H1 (cell line): ENCODE measurements at regions not wholly inside any gene's neighbourhood (a gene's known extent, or its start where the extent isn't known, plus 50 kb on each side); places are given as distances from the start of the nearest gene placed in this dataset.

Source experiments
- CTCF ChIA-PET: fragments of 300-600 bp; sonication (Branson Sonifier 250); formaldehyde crosslinking; loops from one replicate; lab custom pipeline; 2021; ENCODE audit not compliant: partially characterized antibody; lab: Charles Lee
- POLR2A ChIA-PET: fragments of 300-600 bp; sonication (Branson Sonifier 250); formaldehyde crosslinking; loops from one replicate; lab custom pipeline; 2021; ENCODE audit warnings: inconsistent platforms; ENCODE audit not compliant: partially characterized antibody; lab: Charles Lee
- DNase-seq, 2 experiments: peaks; one replicate each; pipeline versions ENCODE4 v3.0.0 to v3.0.0-alpha.2; 2010 to 2022; ENCODE audit warnings: low spot score in 2 of 2, low read depth in 1 of 2, mixed read lengths in 1 of 2
- FAIRE-seq: peaks from 2 replicates; lab custom pipeline; 2011; peaks lifted over from hg19 to GRCh38; lab: Jason Lieb, UNC
- H2AFZ ChIP-seq: 2 replicates; pipeline ENCODE4 v1.8.1; 2012; ENCODE audit warnings: low read length, inconsistent platforms
- H2AK5ac ChIP-seq: 2 replicates; pipeline ENCODE4 v1.6.1; 2013; ENCODE audit warnings: low read depth, low read length
- H2BK120ac ChIP-seq: replicated peaks from 2 replicates; pipeline ENCODE3; 2013; ENCODE audit warnings: low read depth, low read length, inconsistent platforms
- H2BK12ac ChIP-seq: 2 replicates; pipeline ENCODE4 v1.6.1; 2013; ENCODE audit warnings: low read depth, low read length
- H2BK15ac ChIP-seq: 2 replicates; pipeline ENCODE4 v1.6.1; 2013; ENCODE audit warnings: low read length
- H2BK20ac ChIP-seq: 2 replicates; pipeline ENCODE4 v1.6.1; 2013; ENCODE audit warnings: low read length
- H2BK5ac ChIP-seq: 2 replicates; pipeline ENCODE4 v1.6.1; 2013; ENCODE audit warnings: low read depth, low read length
- H3K14ac ChIP-seq: 2 replicates; pipeline ENCODE4 v1.6.1; 2013; ENCODE audit warnings: inconsistent platforms; ENCODE audit not compliant: insufficient read length
- H3K18ac ChIP-seq: 2 replicates; pipeline ENCODE4 v1.6.1; 2013; ENCODE audit warnings: low read length; ENCODE audit errors: extremely low read depth
- H3K23ac ChIP-seq: 2 replicates; pipeline ENCODE4 v1.6.1; 2013; ENCODE audit warnings: inconsistent platforms; ENCODE audit not compliant: insufficient read length
- H3K23me2 ChIP-seq: 2 replicates; pipeline ENCODE4 v1.6.1; 2013; ENCODE audit warnings: low read depth, low read length
- H3K27ac ChIP-seq: 2 replicates; pipeline ENCODE4 v1.6.1; 2011; ENCODE audit warnings: low read depth, low read length, inconsistent platforms
- H3K27me3 ChIP-seq, 4 experiments: replicated peaks in 1 of 4; 1 replicate in 1 of 4; 2 replicates in 3 of 4; pipeline versions ENCODE4 v1.6.1 to v1.8.1; 2011 to 2013; ENCODE audit warnings: low read length in 3 of 4, mild to moderate bottlenecking in 3 of 4, inconsistent platforms in 2 of 4, mixed read lengths in 2 of 4, moderate library complexity in 1 of 4; ENCODE audit not compliant: control insufficient read depth in 3 of 4, insufficient read depth in 3 of 4; ENCODE audit errors: extremely low read depth in 1 of 4
- H3K36me3 ChIP-seq, 4 experiments: 2 replicates each; pipeline versions ENCODE4 v1.6.1 to v1.8.1; 2011 to 2013; ENCODE audit warnings: mild to moderate bottlenecking in 4 of 4, low read length in 3 of 4, moderate library complexity in 2 of 4, control low read depth in 1 of 4, inconsistent platforms in 1 of 4; ENCODE audit not compliant: insufficient read depth in 4 of 4, control insufficient read depth in 2 of 4
- H3K4ac ChIP-seq: replicated peaks from 2 replicates; pipeline ENCODE3; 2013; ENCODE audit warnings: low read length, low read depth, mixed read lengths, inconsistent platforms; ENCODE audit not compliant: insufficient read length
- H3K4me1 ChIP-seq, 4 experiments: replicated peaks in 1 of 4; 1 replicate in 1 of 4; 2 replicates in 3 of 4; pipeline versions ENCODE4 v1.6.1 to v1.8.1; 2011 to 2013; ENCODE audit warnings: low read length in 3 of 4, inconsistent platforms in 2 of 4, mixed read lengths in 1 of 4; ENCODE audit not compliant: insufficient read depth in 4 of 4, control insufficient read depth in 3 of 4
- H3K4me2 ChIP-seq, 2 experiments: 2 replicates each; pipeline versions ENCODE4 v1.6.1 to v1.8.1; 2011 to 2013; ENCODE audit warnings: low read depth in 2 of 2, low read length in 2 of 2, control low read depth in 1 of 2, inconsistent platforms in 1 of 2, mild to moderate bottlenecking in 1 of 2; ENCODE audit not compliant: insufficient read depth in 1 of 2
- H3K4me3 ChIP-seq, 4 experiments: fragments of 200-600, 300-600 bp in 1 of 4; sonication (generic), shearing (Covaris generic), sonication (Bioruptor Twin) in 1 of 4; 2 replicates each; pipeline versions ENCODE4 v1.5.1 to v1.8.1; 2011 to 2016; ENCODE audit warnings: low read length in 4 of 4, low read depth in 3 of 4, control low read depth in 2 of 4, inconsistent platforms in 2 of 4, mild to moderate bottlenecking in 2 of 4, mixed read lengths in 1 of 4, moderate library complexity in 1 of 4; ENCODE audit not compliant: insufficient read depth in 2 of 4; ENCODE audit errors: extremely low read depth in 1 of 4
- H3K56ac ChIP-seq: replicated peaks from 2 replicates; pipeline ENCODE3; 2013; ENCODE audit warnings: low read depth, mild to moderate bottlenecking, mixed read lengths, low read length, inconsistent platforms; ENCODE audit not compliant: insufficient read length
- H3K79me1 ChIP-seq: 2 replicates; pipeline ENCODE4 v1.6.1; 2013; ENCODE audit warnings: low read depth, low read length, control low read depth
- H3K79me2 ChIP-seq, 2 experiments: 2 replicates each; pipeline versions ENCODE4 v1.6.1 to v1.8.1; 2012 to 2013; ENCODE audit warnings: low read length in 2 of 2, mild to moderate bottlenecking in 2 of 2, inconsistent platforms in 1 of 2; ENCODE audit not compliant: insufficient read depth in 2 of 2, control insufficient read depth in 1 of 2
- H3K9ac ChIP-seq, 4 experiments: replicated peaks in 1 of 4; 1 replicate in 1 of 4; 2 replicates in 3 of 4; pipeline versions ENCODE4 v1.6.1 to v1.8.1; 2011 to 2013; ENCODE audit warnings: low read depth in 3 of 4, low read length in 3 of 4, control low read depth in 2 of 4, mild to moderate bottlenecking in 2 of 4, moderate library complexity in 2 of 4, inconsistent platforms in 1 of 4; ENCODE audit errors: extremely low read depth in 1 of 4
- H3K9me3 ChIP-seq, 2 experiments: 2 replicates each; pipeline versions ENCODE4 v1.6.1 to v1.8.1; 2012 to 2013; ENCODE audit warnings: mild to moderate bottlenecking in 2 of 2, moderate library complexity in 2 of 2, control low read depth in 1 of 2, inconsistent platforms in 1 of 2, low read depth in 1 of 2, low read length in 1 of 2, mixed read lengths in 1 of 2; ENCODE audit not compliant: insufficient read depth in 2 of 2
- H4K20me1 ChIP-seq, 2 experiments: replicated peaks in 1 of 2; 2 replicates each; pipeline versions ENCODE3 to v1.8.1; 2011 to 2013; ENCODE audit warnings: inconsistent platforms in 2 of 2, low read length in 2 of 2, mild to moderate bottlenecking in 1 of 2; ENCODE audit not compliant: insufficient read depth in 2 of 2, control insufficient read depth in 1 of 2
- H4K5ac ChIP-seq: 2 replicates; pipeline ENCODE4 v1.6.1; 2013; ENCODE audit warnings: low read length, low read depth, mixed read lengths, inconsistent platforms; ENCODE audit not compliant: insufficient read length
- H4K8ac ChIP-seq: 2 replicates; pipeline ENCODE4 v1.8.0; 2013; ENCODE audit warnings: mild to moderate bottlenecking, moderate library complexity, low read length, inconsistent platforms; ENCODE audit not compliant: insufficient read depth; ENCODE audit errors: extremely low read depth
- H4K91ac ChIP-seq: replicated peaks from 2 replicates; pipeline ENCODE3; 2013; ENCODE audit warnings: low read length, mixed read lengths, inconsistent platforms; ENCODE audit not compliant: insufficient read length
- CBX8 ChIP-seq: fragments of 300-800, 300-1000 bp; sonication (generic); IDR thresholded peaks from 2 replicates; pipeline ENCODE4 v1.7.1; 2016; ENCODE audit warnings: low read depth, low read length, borderline replicate concordance
- CHD2 ChIP-seq: IDR thresholded peaks from 2 replicates; pipeline ENCODE4 v1.6.1; 2012; ENCODE audit warnings: low read length, improper control_type of control experiment
- SP4 ChIP-seq: IDR thresholded peaks from 2 replicates; pipeline ENCODE4 v1.6.1; 2012; ENCODE audit warnings: low read length, inconsistent platforms
- WGBS, 2 experiments: shearing (Covaris generic) in 1 of 2; methylation state at CpG; one replicate each; pipeline versions ENCODE4 v1.1.6 to v1.1.7; 2013 to 2015; ENCODE audit warnings: low lambda C conversion rate in 2 of 2, mixed read lengths in 2 of 2, inconsistent platforms in 1 of 2, low coverage in 1 of 2, missing lambda C conversion rate in 1 of 2; ENCODE audit not compliant: insufficient replicate concordance in 2 of 2, insufficient coverage in 1 of 2, insufficient read length in 1 of 2; ENCODE audit errors: extremely low coverage in 1 of 2, missing lambda C conversion rate in 1 of 2; 5-methylcytosine and 5-hydroxymethylcytosine counted together

- Histone ChIP-seq H3K4me3 (no peak overlapping the region), H3K9me3 (no peaks in the 10 kb centered on the region), H3K18ac (no peak overlapping the region), H3K27me3 (no peaks in the 10 kb centered on the region), H3K56ac (no peak overlapping the region), H3K4ac (no peak overlapping the region), H2BK15ac (no peak overlapping the region), H4K5ac (no peak overlapping the region), H3K4me2 (no peak overlapping the region), H3K23ac (no peak overlapping the region), H3K79me2 (no peaks in the 10 kb centered on the region), H3K4me1 (no peaks in the 10 kb centered on the region), H4K20me1 (no peaks in the 10 kb centered on the region), H2BK12ac (no peak overlapping the region), H2AFZ (no peak overlapping the region), H2BK120ac (no peak overlapping the region), H4K8ac (no peak overlapping the region), H3K23me2 (no peaks in the 10 kb centered on the region), H4K91ac (no peak overlapping the region), H2BK5ac (no peak overlapping the region), H2AK5ac (no peak overlapping the region), H3K27ac (no peak overlapping the region), H3K36me3 (no peaks in the 10 kb centered on the region), H2BK20ac (no peak overlapping the region), H3K79me1 (no peaks in the 10 kb centered on the region), H3K14ac (no peak overlapping the region), H3K9ac (no peak overlapping the region)
- WGBS, 2 experiments, result 95% methylated on average over 2 of the region's 2 CpGs; no CpG with 5 or more reads in 1 of the 2 experiments
- TF ChIP-seq CBX8 (no peak), CHD2 (no peak), SP4 (no peak)
- POLR2A ChIA-PET, result no interaction called here
- CTCF ChIA-PET, result no interaction called here
- FAIRE-seq (no peak), DNase-seq (no peak)
These were observed 894.9 kb downstream of the DIPK2A start for GRCh38 chr3:144866476-144866875.
